ENCODE measurements at regions not wholly inside any gene's neighbourhood (a gene's known extent, or its start where the extent isn't known, plus 50 kb on each side); places are given as distances from the start of the nearest gene placed in this dataset.

GRCh38 chr14:61211476-61212255 is 69.5 kb downstream of the TMEM30B start:
- Histone ChIP-seq H3K27ac (no peak overlapping the region), H3K9me3 (no peaks in the 10 kb centered on the region), H3K4me1 (peaks cover 7% of the 10 kb centered on the region), H3K36me3 (no peaks in the 10 kb centered on the region), H3K4me3 (no peak overlapping the region), H3K27me3 (no peaks in the 10 kb centered on the region)
- intact Hi-C loops (cut with DNase I): no loop called here
- TF ChIP-seq POLR2A (IDR thresholded peaks at IDR 0.05): no peak
- TF ChIP-seq POLR2AphosphoS5 (IDR thresholded peaks at IDR 0.05; ENCODE audit: insufficient read depth in 1 of 2, low read depth in 1 of 2): no peak
- no peak for TF ChIP-seq CTCF (IDR thresholded peaks at IDR 0.05)
- DNase-seq (ENCODE audit: extremely low spot score in 2 of 2): no peak

- Histone ChIP-seq H3K4me3 (no peak overlapping the region), H3K4me1 (no peaks in the 10 kb centered on the region), H3K27ac (no peak overlapping the region), H3K27me3 (no peaks in the 10 kb centered on the region), H3K36me3 (no peaks in the 10 kb centered on the region), H3K9me3 (no peaks in the 10 kb centered on the region)
- DNase-seq (ENCODE audit: extremely low spot score in 2 of 2): no peak
- TF ChIP-seq POLR2AphosphoS5 (IDR thresholded peaks at IDR 0.05; ENCODE audit: insufficient read depth in 1 of 2, low read depth in 1 of 2) (no peak), POLR2A (IDR thresholded peaks at IDR 0.05) (no peak), CTCF (IDR thresholded peaks at IDR 0.05) (no peak)
- intact Hi-C loops (cut with DNase I): no loop called here
Measured at GRCh38 chr14:61203081-61203753, 77.9 kb downstream of the TMEM30B start.

- Histone ChIP-seq H3K9me3 (no peaks in the 10 kb centered on the region), H3K27ac (no peak overlapping the region), H3K36me3 (no peaks in the 10 kb centered on the region), H3K27me3 (no peaks in the 10 kb centered on the region), H3K4me1 (no peaks in the 10 kb centered on the region), H3K4me3 (no peak overlapping the region)
- intact Hi-C loops (cut with DNase I): no loop called here
- TF ChIP-seq POLR2A (IDR thresholded peaks at IDR 0.05): no peak
- no peak for TF ChIP-seq CTCF (IDR thresholded peaks at IDR 0.05)
- no peak for TF ChIP-seq POLR2AphosphoS5 (IDR thresholded peaks at IDR 0.05; ENCODE audit: insufficient read depth in 1 of 2, low read depth in 1 of 2)
- DNase-seq (ENCODE audit: extremely low spot score in 2 of 2): no peak
Measured at GRCh38 chr14:61202124-61202523, 79.0 kb downstream of the TMEM30B start.

- no peaks in the 10 kb centered on the region for H3K36me3 ChIP-seq
- no peak for DNase-seq (ENCODE audit: extremely low spot score in 2 of 2)
- H3K27me3 ChIP-seq: no peaks in the 10 kb centered on the region
- intact Hi-C loops (cut with DNase I): no loop called here
- no peaks in the 10 kb centered on the region for H3K9me3 ChIP-seq
- no peaks in the 10 kb centered on the region for H3K4me1 ChIP-seq
- H3K27ac ChIP-seq: no peak overlapping the region
- no peak for TF ChIP-seq CTCF (IDR thresholded peaks at IDR 0.05)
- no peak for TF ChIP-seq POLR2AphosphoS5 (IDR thresholded peaks at IDR 0.05; ENCODE audit: insufficient read depth in 1 of 2, low read depth in 1 of 2)
- no peak for TF ChIP-seq POLR2A (IDR thresholded peaks at IDR 0.05)
- no peak overlapping the region for H3K4me3 ChIP-seq
Measured at GRCh38 chr14:61201171-61201570, 80.0 kb downstream of the TMEM30B start.

- Histone ChIP-seq H3K27me3 (no peaks in the 10 kb centered on the region), H3K36me3 (no peaks in the 10 kb centered on the region), H3K27ac (no peak overlapping the region), H3K9me3 (no peaks in the 10 kb centered on the region), H3K4me1 (no peaks in the 10 kb centered on the region), H3K4me3 (no peak overlapping the region)
- TF ChIP-seq POLR2AphosphoS5 (IDR thresholded peaks at IDR 0.05; ENCODE audit: insufficient read depth in 1 of 2, low read depth in 1 of 2) (no peak), CTCF (IDR thresholded peaks at IDR 0.05) (no peak), POLR2A (IDR thresholded peaks at IDR 0.05) (no peak)
- intact Hi-C loops (cut with DNase I): no loop called here
- no peak for DNase-seq (ENCODE audit: extremely low spot score in 2 of 2)
Measured at GRCh38 chr14:61197416-61197815, 83.7 kb downstream of the TMEM30B start.

Data from vagina (tissue), 2 donors.